Ramos (cell line): ENCODE measurements at regions not wholly inside any gene's neighbourhood (a gene's known extent, or its start where the extent isn't known, plus 50 kb on each side); places are given as distances from the start of the nearest gene placed in this dataset.
"Not testable (repeated sequence)": the region's sequence is repeated elsewhere in the genome, so short reads cannot be mapped to it uniquely, and the experiment has no call there.

Experiments used
- in situ Hi-C: fragments of 300-500 bp; cut with MboI; formaldehyde crosslinking; loops from one replicate; pipeline ENCODE4 v1.14.3; 2022; ENCODE audit warnings: low sequenced_read_pairs; ENCODE audit not compliant: unreplicated experiment

GRCh38 chr2:87521489-87521888, 226.4 kb upstream of the PLGLB2 start:
- in situ Hi-C loops, result not testable (repeated sequence)

- in situ Hi-C loops, result not testable (repeated sequence)
Observed at GRCh38 chr2:87524619-87525188, 223.2 kb upstream of the PLGLB2 start.

- in situ Hi-C loops, result not testable (repeated sequence)
Observed at GRCh38 chr2:87525497-87525991, 222.3 kb upstream of the PLGLB2 start.

GRCh38 chr2:87526258-87526657, 221.6 kb upstream of the PLGLB2 start:
- in situ Hi-C loops, result not testable (repeated sequence)

- in situ Hi-C loops, result not testable (repeated sequence)
Observed at GRCh38 chr2:87531968-87532715, 215.7 kb upstream of the PLGLB2 start.

GRCh38 chr2:87533390-87534272, 214.3 kb upstream of the PLGLB2 start:
- in situ Hi-C loops, result not testable (repeated sequence)

GRCh38 chr2:87534273-87534889, 213.5 kb upstream of the PLGLB2 start:
- in situ Hi-C loops, result not testable (repeated sequence)

GRCh38 chr2:87536427-87536826, 211.5 kb upstream of the PLGLB2 start:
- in situ Hi-C loops, result not testable (repeated sequence)

GRCh38 chr2:87537251-87537671, 210.6 kb upstream of the PLGLB2 start:
- in situ Hi-C loops, result not testable (repeated sequence)

- in situ Hi-C loops, result not testable (repeated sequence)
Observed at GRCh38 chr2:87538268-87538667, 209.6 kb upstream of the PLGLB2 start.

- in situ Hi-C loops, result not testable (repeated sequence)
Observed at GRCh38 chr2:87539151-87539943, 208.5 kb upstream of the PLGLB2 start.

- in situ Hi-C loops, result not testable (repeated sequence)
Observed at GRCh38 chr2:87540242-87540641, 207.6 kb upstream of the PLGLB2 start.

- in situ Hi-C loops, result not testable (repeated sequence)
Observed at GRCh38 chr2:87542599-87543174, 205.2 kb upstream of the PLGLB2 start.

GRCh38 chr2:87543797-87544196, 204.1 kb upstream of the PLGLB2 start:
- in situ Hi-C loops, result not testable (repeated sequence)

GRCh38 chr2:87547106-87547505, 200.8 kb upstream of the PLGLB2 start:
- in situ Hi-C loops, result not testable (repeated sequence)

- in situ Hi-C loops, result not testable (repeated sequence)
Observed at GRCh38 chr2:87547966-87548365, 199.9 kb upstream of the PLGLB2 start.

- in situ Hi-C loops, result not testable (repeated sequence)
Observed at GRCh38 chr2:87548681-87549536, 199.0 kb upstream of the PLGLB2 start.

GRCh38 chr2:87549561-87550202, 198.2 kb upstream of the PLGLB2 start:
- in situ Hi-C loops, result not testable (repeated sequence)
